BJ (cell line): ENCODE measurements at regions not wholly inside any gene's neighbourhood (a gene's known extent, or its start where the extent isn't known, plus 50 kb on each side); places are given as distances from the start of the nearest gene placed in this dataset. TPM values are rescaled to one million over a fixed set of nuclear protein-coding genes. Genes with fewer than 3 reads are reported as not detected.

ENCODE experiments used
- CTCF ChIA-PET: fragments of 350-600 bp; formaldehyde crosslinking; extraction: SDS; loops from one replicate; lab custom pipeline; 2021; ENCODE audit warnings: antibody characterized with exemption, inconsistent platforms; lab: Yijun Ruan, JAX
- POLR2A ChIA-PET: fragments of 300-600 bp; sonication (Branson Sonifier 250); formaldehyde crosslinking; extraction: SDS; loops from one replicate; lab custom pipeline; 2021; ENCODE audit warnings: antibody characterized with exemption; lab: Charles Lee
- DNase-seq: peaks from one replicate; pipeline ENCODE4 v3.0.0-alpha.2; 2011; ENCODE audit warnings: low read depth
- H3K27me3 ChIP-seq: 2 replicates; pipeline ENCODE4 v1.6.0; 2011; ENCODE audit warnings: low read length; ENCODE audit not compliant: control insufficient read depth, insufficient read depth
- H3K36me3 ChIP-seq: 2 replicates; pipeline ENCODE4 v1.5.1; 2011; ENCODE audit warnings: low read length; ENCODE audit not compliant: control insufficient read depth, insufficient read depth
- H3K4me3 ChIP-seq: 2 replicates; pipeline ENCODE4 v1.5.1; 2011; ENCODE audit warnings: low read depth, mild to moderate bottlenecking, control low read depth, low read length
- CTCF ChIP-seq: IDR thresholded peaks from 2 replicates; pipeline ENCODE4 v1.5.1; 2011; ENCODE audit warnings: low read depth, mild to moderate bottlenecking, control low read depth, inconsistent platforms, low read length, moderate library complexity; ENCODE audit not compliant: insufficient read depth
- small RNA-seq: library from RNA; depleted of rRNA; stranded (forward); fragments of <200 nt; gene quantifications from one replicate; pipeline ENCODE3, GENCODE V24; 2012; ENCODE audit warnings: low replicate concordance, low read depth; ENCODE audit not compliant: insufficient read length

DNA sequence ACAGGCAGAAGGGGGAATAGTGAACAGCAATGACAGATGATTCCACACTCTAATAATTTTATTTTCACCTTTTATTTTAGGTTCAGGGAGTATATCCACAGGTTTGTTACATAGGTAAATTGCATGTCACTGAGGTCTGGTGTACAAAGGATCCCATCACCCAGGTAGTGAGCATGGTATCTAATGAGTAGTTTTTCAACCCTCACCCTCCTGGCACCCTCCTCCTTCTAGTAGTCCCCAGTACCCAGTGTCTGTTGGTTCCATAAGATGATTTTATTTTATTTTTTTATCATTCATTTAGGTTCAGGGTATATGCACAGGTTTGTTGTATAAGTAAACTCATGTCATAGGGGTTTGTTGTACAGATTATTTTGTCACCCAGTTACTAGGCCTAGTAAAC lies 58.6 kb upstream of the UGT8 start:
- POLR2A ChIA-PET = no interaction called here

DNA sequence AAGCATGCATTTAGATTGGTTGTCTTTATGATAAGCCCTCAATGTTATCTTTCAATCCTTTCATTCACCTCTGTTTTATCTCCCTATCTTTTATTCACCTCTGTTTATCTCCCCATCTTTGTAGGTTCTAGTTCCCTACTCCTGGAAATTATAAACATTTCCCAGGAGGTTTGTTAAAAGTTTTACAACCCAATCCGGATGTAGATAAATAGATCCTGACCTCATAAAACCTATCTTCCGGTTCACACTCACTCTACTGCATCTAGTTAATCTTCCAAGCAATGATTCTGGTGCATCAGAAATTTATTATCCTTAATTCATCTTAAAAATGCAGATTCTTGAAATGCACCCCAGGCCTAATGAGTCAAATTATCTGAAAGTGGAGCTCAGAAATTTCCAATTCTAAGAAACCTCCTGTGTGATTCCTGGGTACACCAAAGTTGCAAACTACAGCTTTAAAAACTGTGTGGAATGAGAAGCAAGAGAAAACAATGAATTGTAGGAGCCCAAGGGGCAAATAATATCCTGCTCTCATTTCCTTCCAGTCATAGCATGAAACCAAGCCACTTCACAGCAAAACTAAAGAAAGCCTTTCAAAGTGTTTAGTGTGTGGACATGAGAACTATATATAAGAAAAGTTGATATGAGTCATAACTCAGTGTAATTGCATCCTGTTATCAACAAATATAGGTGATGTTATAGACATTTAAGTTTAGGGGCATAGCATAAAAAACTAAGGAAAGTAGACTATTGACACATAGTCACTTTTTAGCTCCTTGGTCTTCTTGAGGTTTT lies 51.1 kb upstream of the UGT8 start:
- Histone ChIP-seq H3K27me3 (no peaks in the 10 kb centered on the region), H3K36me3 (no peaks in the 10 kb centered on the region), H3K4me3 (no peak overlapping the region)
- TF ChIP-seq CTCF = no peak
- ChIA-PET CTCF (no interaction called here), POLR2A (no interaction called here)
- no peak for DNase-seq

More for the DNA sequence above, 58.6 kb upstream of the UGT8 start:
- CTCF ChIA-PET = no interaction called here
- H3K27me3 ChIP-seq = no peaks in the 10 kb centered on the region
- no peaks in the 10 kb centered on the region for H3K36me3 ChIP-seq
- no peak for DNase-seq
- no peak overlapping the region for H3K4me3 ChIP-seq
- TF ChIP-seq CTCF = no peak

Small RNA genes in the stretch of these regions (small RNA-seq; reads per million reads assigned to genes)
- not detected for gene AC093815.1
